OCI-LY1 (cell line): ENCODE measurements at regions not wholly inside any gene's neighbourhood (a gene's known extent, or its start where the extent isn't known, plus 50 kb on each side); places are given as distances from the start of the nearest gene placed in this dataset.

ENCODE experiments used
- CTCF ChIP-seq: fragments of 200-600 bp; sonication (generic), shearing (Covaris generic); IDR thresholded peaks from 2 replicates; pipeline ENCODE4 v1.5.1; 2017; ENCODE audit warnings: mild to moderate bottlenecking, antibody characterized with exemption, low read length, moderate library complexity, mixed read lengths
- EZH2 ChIP-seq: fragments of 200-600 bp; sonication (generic), shearing (Covaris generic); IDR thresholded peaks from 2 replicates; pipeline ENCODE4 v1.8.0; 2017; ENCODE audit warnings: borderline replicate concordance, mixed run types, mild to moderate bottlenecking, antibody characterized with exemption, low read length, moderate library complexity, mixed read lengths

- TF ChIP-seq CTCF, result no peak
- no peak for TF ChIP-seq EZH2
Measured at GRCh38 chr13:77381059-77381458, 54.2 kb upstream of the MYCBP2 start.
